Osteocyte (in vitro differentiated cells): ENCODE measurements at regions not wholly inside any gene's neighbourhood (a gene's known extent, or its start where the extent isn't known, plus 50 kb on each side); places are given as distances from the start of the nearest gene placed in this dataset.

Experiments
- DNase-seq: peaks from one replicate; pipeline ENCODE4 v3.0.0; 2021; ENCODE audit warnings: mixed read lengths; ENCODE audit not compliant: unreplicated experiment; ENCODE audit errors: extremely low spot score
- H3K27ac Mint-ChIP-seq: one replicate; pipeline ENCODE4 v1.8.0; 2021; ENCODE audit warnings: mild to moderate bottlenecking, mixed read lengths; ENCODE audit not compliant: unreplicated experiment
- H3K27me3 Mint-ChIP-seq: one replicate; pipeline ENCODE4 v1.8.0; 2021; ENCODE audit warnings: mixed read lengths; ENCODE audit not compliant: unreplicated experiment
- H3K36me3 Mint-ChIP-seq: one replicate; pipeline ENCODE4 v1.8.0; 2021; ENCODE audit warnings: mixed read lengths; ENCODE audit not compliant: unreplicated experiment
- H3K4me1 Mint-ChIP-seq: one replicate; pipeline ENCODE4 v1.8.0; 2021; ENCODE audit warnings: mixed read lengths; ENCODE audit not compliant: unreplicated experiment
- H3K4me3 Mint-ChIP-seq: one replicate; pipeline ENCODE4 v1.8.0; 2021; ENCODE audit warnings: mild to moderate bottlenecking, moderate library complexity, mixed read lengths; ENCODE audit not compliant: unreplicated experiment
- H3K9me3 Mint-ChIP-seq: one replicate; pipeline ENCODE4 v1.8.0; 2021; ENCODE audit warnings: mixed read lengths; ENCODE audit not compliant: unreplicated experiment
- CTCF ChIP-seq: fragments of 200-600 bp; sonication (generic); IDR thresholded peaks from 2 replicates; pipeline ENCODE4 v1.5.0; 2021; ENCODE audit warnings: antibody characterized with exemption, mild to moderate bottlenecking, moderate library complexity

DNA sequence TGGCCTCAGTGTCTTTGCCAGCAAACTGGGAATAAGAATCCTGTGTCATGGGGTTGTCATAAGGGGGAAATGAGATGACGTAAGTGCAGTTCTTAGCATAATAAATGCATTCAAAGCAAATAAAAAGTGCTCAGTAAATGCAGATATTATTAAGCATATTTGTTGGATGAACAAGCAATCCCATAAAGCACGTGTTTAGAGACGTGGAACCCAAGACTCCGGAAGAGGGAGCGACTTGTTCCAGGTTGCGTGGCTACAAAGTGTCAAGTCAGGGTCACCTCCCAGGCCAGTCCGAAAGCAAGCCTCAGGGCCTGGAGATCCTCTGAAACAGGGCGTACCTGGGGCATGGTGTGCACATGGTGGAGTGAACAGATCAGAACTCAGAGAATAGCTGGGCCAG, 58.0 kb upstream of the LAPTM5 start:
- H3K9me3 Mint-ChIP-seq, result no peaks in the 10 kb centered on the region
- TF ChIP-seq CTCF, result no peak
- no peak overlapping the region for H3K27ac Mint-ChIP-seq
- no peaks in the 10 kb centered on the region for H3K36me3 Mint-ChIP-seq
- no peak overlapping the region for H3K4me3 Mint-ChIP-seq
- H3K27me3 Mint-ChIP-seq, result peaks cover 8% of the 10 kb centered on the region
- no peak for DNase-seq
- H3K4me1 Mint-ChIP-seq, result peaks cover 39% of the 10 kb centered on the region

GRCh38 chr1:30814292-30814691, 56.7 kb upstream of the LAPTM5 start:
- Mint-ChIP-seq H3K4me1 (peaks cover 48% of the 10 kb centered on the region), H3K4me3 (no peak overlapping the region), H3K9me3 (no peaks in the 10 kb centered on the region), H3K27me3 (peaks cover 4% of the 10 kb centered on the region), H3K36me3 (no peaks in the 10 kb centered on the region), H3K27ac (no peak overlapping the region)
- DNase-seq, result no peak
- TF ChIP-seq CTCF, result no peak

DNA sequence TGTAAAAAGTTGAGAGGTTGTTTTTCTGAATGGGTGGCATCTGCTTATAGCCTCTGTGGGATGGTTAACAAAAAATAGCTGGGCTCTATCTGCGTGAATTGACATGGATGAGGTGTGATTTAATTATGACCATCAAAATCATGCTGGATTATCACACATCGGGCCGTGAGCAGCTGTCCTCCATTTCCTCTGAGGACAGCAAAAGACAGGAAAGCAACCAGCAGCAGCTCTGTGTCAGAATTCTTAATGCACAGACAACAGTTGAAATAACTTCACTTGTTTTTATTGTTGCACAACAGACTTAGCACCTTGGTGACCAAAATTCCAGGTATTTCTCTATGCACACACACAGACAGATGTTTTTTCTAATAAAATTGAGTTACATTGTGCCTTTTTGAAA, 54.5 kb upstream of the LAPTM5 start:
- Mint-ChIP-seq H3K4me1 (peaks cover 52% of the 10 kb centered on the region), H3K4me3 (no peak overlapping the region), H3K27ac (no peak overlapping the region), H3K27me3 (peaks cover 4% of the 10 kb centered on the region), H3K9me3 (no peaks in the 10 kb centered on the region), H3K36me3 (no peaks in the 10 kb centered on the region)
- no peak for DNase-seq
- TF ChIP-seq CTCF, result no peak

DNA sequence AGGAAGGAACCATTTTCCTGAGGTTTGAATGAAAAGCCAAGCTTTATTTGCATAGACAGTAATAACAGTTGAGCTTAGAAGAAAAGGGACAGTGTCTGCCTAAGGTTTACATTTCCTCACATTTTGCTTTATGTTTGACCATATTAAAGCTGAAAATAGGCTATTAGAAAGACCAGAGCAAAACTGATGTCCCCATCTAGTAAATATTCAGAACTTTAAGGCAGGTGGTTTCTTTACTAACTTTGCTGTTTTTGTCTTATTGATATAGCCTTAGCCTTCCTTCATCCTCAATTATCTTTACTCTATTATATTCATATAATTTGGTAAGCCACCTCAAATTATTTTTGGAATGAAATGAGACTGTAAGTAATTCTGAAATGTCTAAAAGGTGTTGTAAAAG, 53.6 kb upstream of the LAPTM5 start:
- H3K27ac Mint-ChIP-seq, result no peak overlapping the region
- H3K36me3 Mint-ChIP-seq, result no peaks in the 10 kb centered on the region
- no peak for DNase-seq

DNA sequence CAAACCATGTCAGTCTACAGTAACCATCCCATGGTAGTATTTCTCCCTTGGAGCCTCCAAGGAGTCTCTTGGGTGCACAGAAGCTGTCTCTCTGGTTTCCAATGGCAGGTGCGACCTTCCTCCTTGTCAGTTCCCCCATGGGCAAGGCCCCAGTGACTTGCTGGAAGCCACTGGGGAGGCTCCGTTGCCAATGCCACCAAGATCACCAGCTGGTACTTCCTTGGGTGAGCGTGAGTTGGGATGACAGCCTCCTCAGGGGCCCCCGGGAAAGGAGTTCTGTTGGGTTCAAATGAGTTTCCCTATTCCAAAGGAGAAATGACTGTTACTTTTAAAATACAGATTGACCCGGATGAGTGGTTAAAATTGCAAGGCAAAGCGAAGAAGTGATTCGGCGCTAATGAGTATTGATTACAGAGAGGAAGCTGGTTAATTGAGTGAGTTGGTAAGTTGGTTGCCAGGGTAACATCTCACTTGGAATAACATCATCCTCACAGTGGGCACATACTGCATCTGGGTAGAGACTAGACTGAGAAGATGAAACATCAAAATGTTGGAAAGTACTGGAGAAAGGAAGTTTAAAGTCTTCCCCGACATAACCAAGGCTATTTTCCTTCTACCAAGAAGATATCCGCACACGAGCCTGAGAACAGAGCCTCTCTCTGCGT, 53.0 kb upstream of the LAPTM5 start:
- H3K4me3 Mint-ChIP-seq, result no peak overlapping the region
- no peaks in the 10 kb centered on the region for H3K36me3 Mint-ChIP-seq
- TF ChIP-seq CTCF, result no peak
- H3K4me1 Mint-ChIP-seq, result peaks cover 50% of the 10 kb centered on the region
- H3K27ac Mint-ChIP-seq, result peak overlapping the region; percentile 86
- peaks cover 4% of the 10 kb centered on the region for H3K27me3 Mint-ChIP-seq
- H3K9me3 Mint-ChIP-seq, result no peaks in the 10 kb centered on the region
- DNase-seq, result no peak

More for the DNA sequence above, 53.6 kb upstream of the LAPTM5 start:
- Mint-ChIP-seq H3K4me3 (no peak overlapping the region), H3K27me3 (peaks cover 4% of the 10 kb centered on the region), H3K9me3 (no peaks in the 10 kb centered on the region), H3K4me1 (peaks cover 50% of the 10 kb centered on the region)
- TF ChIP-seq CTCF, result no peak
